ENCODE measurements at regions not wholly inside any gene's neighbourhood (a gene's known extent, or its start where the extent isn't known, plus 50 kb on each side); places are given as distances from the start of the nearest gene placed in this dataset.
"Not testable (repeated sequence)": the region's sequence is repeated elsewhere in the genome, so short reads cannot be mapped to it uniquely, and the experiment has no call there.

DNA sequence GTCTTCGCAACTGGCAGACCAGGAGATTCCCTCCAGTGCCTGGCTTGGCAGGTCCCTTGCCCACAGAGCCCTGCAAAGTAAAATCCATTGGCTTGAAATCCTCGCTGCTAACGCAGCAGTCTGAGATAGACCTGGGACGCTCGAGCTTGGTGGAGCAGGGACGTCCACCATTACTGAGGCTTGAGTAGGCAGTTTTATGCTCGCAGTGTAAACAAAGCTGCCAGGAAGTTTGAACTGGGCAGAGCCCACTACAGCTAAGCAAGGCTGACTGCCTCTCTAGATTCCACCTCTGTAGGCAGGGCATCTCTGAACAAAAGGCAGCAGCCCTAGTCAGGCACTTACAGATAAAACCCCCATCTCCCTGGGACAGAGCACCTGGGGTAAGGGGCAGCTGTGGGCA, 205.0 kb upstream of the MME start:
- ChIA-PET POLR2A (no interaction called here), CTCF (no interaction called here)
- no peak overlapping the region for H3K4me3 ChIP-seq (ENCODE audit: low read depth, low read length)
- no peak for DNase-seq (ENCODE audit: low read depth, low spot score)
- TF ChIP-seq, protein P1, sequence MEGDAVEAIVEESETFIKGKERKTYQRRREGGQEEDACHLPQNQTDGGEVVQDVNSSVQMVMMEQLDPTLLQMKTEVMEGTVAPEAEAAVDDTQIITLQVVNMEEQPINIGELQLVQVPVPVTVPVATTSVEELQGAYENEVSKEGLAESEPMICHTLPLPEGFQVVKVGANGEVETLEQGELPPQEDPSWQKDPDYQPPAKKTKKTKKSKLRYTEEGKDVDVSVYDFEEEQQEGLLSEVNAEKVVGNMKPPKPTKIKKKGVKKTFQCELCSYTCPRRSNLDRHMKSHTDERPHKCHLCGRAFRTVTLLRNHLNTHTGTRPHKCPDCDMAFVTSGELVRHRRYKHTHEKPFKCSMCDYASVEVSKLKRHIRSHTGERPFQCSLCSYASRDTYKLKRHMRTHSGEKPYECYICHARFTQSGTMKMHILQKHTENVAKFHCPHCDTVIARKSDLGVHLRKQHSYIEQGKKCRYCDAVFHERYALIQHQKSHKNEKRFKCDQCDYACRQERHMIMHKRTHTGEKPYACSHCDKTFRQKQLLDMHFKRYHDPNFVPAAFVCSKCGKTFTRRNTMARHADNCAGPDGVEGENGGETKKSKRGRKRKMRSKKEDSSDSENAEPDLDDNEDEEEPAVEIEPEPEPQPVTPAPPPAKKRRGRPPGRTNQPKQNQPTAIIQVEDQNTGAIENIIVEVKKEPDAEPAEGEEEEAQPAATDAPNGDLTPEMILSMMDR (IDR thresholded peaks at IDR 0.05; ENCODE audit: insufficient read depth, low read length, missing control alignments), result no peak

DNA sequence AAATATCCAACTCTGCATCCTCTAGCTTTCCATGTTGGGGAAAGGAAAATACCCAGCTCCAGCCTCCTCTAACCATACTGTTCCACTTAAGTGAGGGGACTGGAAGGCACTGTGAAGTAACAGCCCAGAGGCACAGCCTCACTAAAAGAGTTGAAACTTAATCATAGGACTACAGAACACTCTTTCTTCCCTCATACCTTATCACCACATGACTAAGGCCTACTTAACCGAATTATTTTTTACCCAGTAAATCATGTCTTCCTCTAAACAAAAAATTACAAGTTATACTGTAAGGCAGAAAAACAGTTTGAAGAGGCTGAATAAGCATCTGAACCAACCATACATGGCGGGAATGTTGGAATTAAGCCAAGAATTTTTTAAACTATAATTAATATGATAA, 207.4 kb upstream of the MME start:
- no peak for DNase-seq (ENCODE audit: low read depth, low spot score)
- CTCF ChIA-PET, result no interaction called here
- TF ChIP-seq, protein P1 (IDR thresholded peaks at IDR 0.05; ENCODE audit: insufficient read depth, low read length, missing control alignments), result no peak
- POLR2A ChIA-PET, result no interaction called here
- H3K4me3 ChIP-seq (ENCODE audit: low read depth, low read length), result no peak overlapping the region

DNA sequence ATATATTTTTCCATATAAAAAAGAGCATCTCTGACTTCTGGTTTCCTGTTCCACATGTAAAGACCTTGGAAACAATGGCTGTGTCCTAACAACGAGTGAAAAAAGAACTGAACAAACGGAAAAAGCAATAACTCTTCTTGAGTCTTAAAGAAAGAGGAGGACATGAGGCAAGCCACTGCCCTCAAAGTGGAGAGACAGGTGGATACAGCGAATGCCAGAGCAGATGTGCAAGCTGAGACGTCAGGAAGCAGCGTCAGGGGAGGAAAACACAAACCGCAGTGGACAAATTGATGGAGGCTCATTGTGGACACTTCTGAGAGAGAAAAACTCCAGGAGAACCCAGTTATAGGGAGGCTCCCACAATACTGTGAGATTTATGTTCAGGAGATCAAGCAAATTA, 208.0 kb upstream of the MME start:
- no peak for DNase-seq (ENCODE audit: low read depth, low spot score)
- CTCF ChIA-PET, result no interaction called here
- POLR2A ChIA-PET, result no interaction called here
- no peak overlapping the region for H3K4me3 ChIP-seq (ENCODE audit: low read depth, low read length)
- TF ChIP-seq, protein P1 (IDR thresholded peaks at IDR 0.05; ENCODE audit: insufficient read depth, low read length, missing control alignments), result no peak

DNA sequence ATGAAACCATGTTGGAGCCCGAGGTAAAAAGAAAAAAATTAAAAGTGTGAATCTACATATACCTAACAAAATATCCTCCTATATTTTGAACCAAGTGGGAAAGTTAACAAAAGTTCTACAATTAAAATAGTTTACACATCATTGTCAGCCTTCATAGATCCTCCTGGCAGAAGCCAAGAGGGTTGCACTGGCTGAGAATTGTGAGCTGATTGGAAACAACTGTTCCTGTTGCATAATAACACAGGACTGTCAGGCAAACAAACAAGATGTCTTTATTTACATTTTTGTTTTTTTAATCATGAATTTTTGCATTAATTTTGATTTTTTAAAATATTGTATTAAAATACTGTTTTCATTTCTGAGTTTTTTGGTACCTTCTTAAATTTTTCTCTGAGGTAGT, 215.2 kb upstream of the MME start:
- CTCF ChIA-PET, result no interaction called here

DNA sequence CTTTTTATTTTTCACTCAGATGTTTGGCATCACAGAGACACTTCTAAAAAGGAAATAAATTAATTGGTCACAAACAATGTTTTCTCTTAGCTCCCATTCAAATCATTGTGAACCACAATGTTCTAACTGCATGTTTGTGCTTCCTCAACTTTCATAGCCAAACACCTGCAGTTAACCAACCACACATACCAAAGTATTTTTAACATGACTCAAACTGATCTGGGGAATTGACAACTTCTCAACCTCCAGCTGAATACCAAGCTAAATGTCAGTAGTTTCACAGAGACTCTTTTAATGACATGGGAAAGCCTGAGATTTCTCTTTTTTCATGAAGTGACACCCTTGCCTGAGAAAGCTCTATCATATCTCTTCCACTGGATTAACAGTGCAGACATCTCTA, 217.9 kb upstream of the MME start:
- DNase-seq (ENCODE audit: low read depth, low spot score), result peak; percentile 31
- H3K4me3 ChIP-seq (ENCODE audit: low read depth, low read length), result no peak overlapping the region
- ChIA-PET CTCF (interaction anchor here (1.0 to 2.3 kb wide), 3 partner anchors 10 to 460 kb away, joined by 4 to 6 read pairs (median 5); no protein-coding TSS in a partner anchor), POLR2A (no interaction called here)
- TF ChIP-seq, protein P1 (IDR thresholded peaks at IDR 0.05; ENCODE audit: insufficient read depth, low read length, missing control alignments), result no peak

More for the DNA sequence above, 215.2 kb upstream of the MME start:
- DNase-seq (ENCODE audit: low read depth, low spot score), result no peak
- POLR2A ChIA-PET, result no interaction called here
- TF ChIP-seq, protein P1 (IDR thresholded peaks at IDR 0.05; ENCODE audit: insufficient read depth, low read length, missing control alignments), result no peak
- H3K4me3 ChIP-seq (ENCODE audit: low read depth, low read length), result no peak overlapping the region

DNA sequence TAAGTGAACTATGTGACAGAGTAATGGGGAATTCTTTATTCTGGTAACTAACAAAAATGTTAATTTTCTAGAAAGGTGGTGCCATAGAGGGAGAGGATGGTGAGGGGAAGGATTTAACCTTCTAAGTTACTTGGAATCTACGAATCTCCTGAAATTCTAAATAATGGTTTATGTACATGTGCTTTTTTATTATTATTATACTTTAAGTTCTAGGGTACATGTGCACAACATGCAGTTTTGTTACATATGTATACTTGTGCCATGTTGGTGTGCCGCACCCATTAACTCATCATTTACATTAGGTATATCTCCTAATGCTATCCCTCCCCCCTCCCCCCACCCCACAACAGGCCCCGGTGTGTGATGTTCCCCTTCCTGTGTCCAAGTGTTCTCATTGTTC, 227.1 kb upstream of the MME start:
- DNase-seq (ENCODE audit: low read depth, low spot score); POLR2A ChIA-PET; H3K4me3 ChIP-seq (ENCODE audit: low read depth, low read length): not testable (repeated sequence)
- CTCF ChIA-PET, result interaction anchor here (1.9 kb wide), 1 partner anchor 9 kb away, joined by 6 read pairs; no protein-coding TSS in a partner anchor

DNA sequence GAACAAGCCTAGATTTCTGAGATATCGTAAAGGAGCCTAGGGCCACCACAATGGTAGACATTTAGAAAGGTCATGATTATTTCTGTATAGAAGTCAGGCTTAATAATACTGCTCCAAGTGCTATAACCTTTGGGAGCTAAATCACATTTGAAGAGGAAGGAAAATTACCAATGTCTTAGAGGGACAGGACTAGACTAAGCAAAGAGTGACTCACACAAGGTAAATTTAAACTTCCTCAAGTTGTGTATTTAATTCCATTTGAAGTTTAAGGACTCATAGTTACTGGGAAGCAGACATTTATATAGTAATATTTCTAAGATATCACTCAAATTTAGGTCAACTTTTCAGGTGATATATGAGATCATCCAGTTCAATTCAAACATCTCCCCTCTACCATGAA, 227.6 kb upstream of the MME start:
- TF ChIP-seq, protein P1 (IDR thresholded peaks at IDR 0.05; ENCODE audit: insufficient read depth, low read length, missing control alignments), result no peak
- POLR2A ChIA-PET, result no interaction called here
- CTCF ChIA-PET, result interaction anchor here (1.9 kb wide), 1 partner anchor 10 kb away, joined by 6 read pairs; no protein-coding TSS in a partner anchor
- no peak for DNase-seq (ENCODE audit: low read depth, low spot score)
- no peak overlapping the region for H3K4me3 ChIP-seq (ENCODE audit: low read depth, low read length)
